GM21717 (cell line): ENCODE measurements at regions not wholly inside any gene's neighbourhood (a gene's known extent, or its start where the extent isn't known, plus 50 kb on each side); places are given as distances from the start of the nearest gene placed in this dataset.

ENCODE experiments used
- ATAC-seq: cut with Tn5 transposase; IDR thresholded peaks from one replicate; pipeline ENCODE4 v1.9.1; 2021; ENCODE audit warnings: mild to moderate bottlenecking, moderate library complexity; ENCODE audit not compliant: unreplicated experiment

GRCh38 chr4:10180927-10181744, 64.5 kb upstream of the WDR1 start:
- peak; percentile 94 for ATAC-seq

GRCh38 chr4:10180603-10180926, 64.0 kb upstream of the WDR1 start:
- no peak for ATAC-seq

- ATAC-seq, result no peak
Observed at GRCh38 chr4:10179957-10180602, 63.5 kb upstream of the WDR1 start.

GRCh38 chr4:10178763-10179162, 62.2 kb upstream of the WDR1 start:
- ATAC-seq, result no peak

- ATAC-seq, result no peak
Observed at GRCh38 chr4:10175626-10176025, 59.0 kb upstream of the WDR1 start.

GRCh38 chr4:10173754-10174749, 57.5 kb upstream of the WDR1 start:
- ATAC-seq, result no peak

- no peak for ATAC-seq
Observed at GRCh38 chr4:10173037-10173753, 56.6 kb upstream of the WDR1 start.

GRCh38 chr4:10172278-10172921, 55.8 kb upstream of the WDR1 start:
- ATAC-seq, result no peak

GRCh38 chr4:10171055-10171454, 54.5 kb upstream of the WDR1 start:
- ATAC-seq, result no peak

GRCh38 chr4:10169839-10170387, 53.3 kb upstream of the WDR1 start:
- no peak for ATAC-seq

GRCh38 chr4:10168151-10168550, 51.6 kb upstream of the WDR1 start:
- ATAC-seq, result no peak

- no peak for ATAC-seq
Observed at GRCh38 chr4:10167201-10167600, 50.6 kb upstream of the WDR1 start.
